Smooth muscle cell (in vitro differentiated cells): ENCODE measurements at regions not wholly inside any gene's neighbourhood (a gene's known extent, or its start where the extent isn't known, plus 50 kb on each side); places are given as distances from the start of the nearest gene placed in this dataset.
"Not testable (repeated sequence)": the region's sequence is repeated elsewhere in the genome, so short reads cannot be mapped to it uniquely, and the experiment has no call there.

ENCODE experiments used
- DNase-seq: peaks from one replicate; lab custom pipeline; 2025; ENCODE audit not compliant: unreplicated experiment; lab: John Stamatoyannopoulos, UW
- H2AFZ ChIP-seq: fragments of 200-600 bp; sonication (generic); 2 replicates; pipeline ENCODE4 v1.6.0; 2016; ENCODE audit warnings: antibody characterized with exemption, low read depth, mild to moderate bottlenecking
- H3F3A ChIP-seq: fragments of 200-600 bp; sonication (generic); 2 replicates; pipeline ENCODE4 v1.6.0; 2017; ENCODE audit warnings: antibody characterized with exemption, low read depth
- H3K27ac ChIP-seq: fragments of 200-600 bp; sonication (generic); 2 replicates; pipeline ENCODE4 v1.5.1; 2016; ENCODE audit warnings: low read depth, mild to moderate bottlenecking
- H3K27me3 ChIP-seq: fragments of 200-600 bp; sonication (generic); 2 replicates; pipeline ENCODE4 v1.6.1; 2016; ENCODE audit warnings: low read depth, mild to moderate bottlenecking
- H3K36me3 ChIP-seq: fragments of 200-600 bp; sonication (generic); 2 replicates; pipeline ENCODE4 v1.5.1; 2016; ENCODE audit warnings: low read depth
- H3K4me1 ChIP-seq: fragments of 200-600 bp; sonication (generic); 2 replicates; pipeline ENCODE4 v1.5.1; 2016; ENCODE audit warnings: low read depth
- H3K4me2 ChIP-seq: fragments of 200-600 bp; sonication (generic); 2 replicates; pipeline ENCODE4 v1.6.0; 2016; ENCODE audit warnings: mild to moderate bottlenecking
- H3K4me3 ChIP-seq: fragments of 200-600 bp; sonication (generic); 2 replicates; pipeline ENCODE4 v1.5.1; 2016; ENCODE audit warnings: mild to moderate bottlenecking
- H3K79me2 ChIP-seq: fragments of 200-600 bp; sonication (generic); 2 replicates; pipeline ENCODE4 v1.6.0; 2016; ENCODE audit warnings: low read depth, mild to moderate bottlenecking
- H3K9ac ChIP-seq: fragments of 200-600 bp; sonication (generic); 2 replicates; pipeline ENCODE4 v1.6.0; 2016; ENCODE audit warnings: low read depth
- H3K9me3 ChIP-seq: fragments of 200-600 bp; sonication (generic); replicated peaks from 2 replicates; pipeline ENCODE4 v1.5.1; 2016; ENCODE audit warnings: low read depth
- H4K20me1 ChIP-seq: fragments of 200-600 bp; sonication (generic); 2 replicates; pipeline ENCODE4 v1.6.0; 2016; ENCODE audit warnings: low read depth
- WGBS: methylation state at CpG from one replicate; pipeline ENCODE4 v1.1.7; 2016; ENCODE audit warnings: low lambda C conversion rate; 5-methylcytosine and 5-hydroxymethylcytosine counted together
- TF ChIP-seq, protein P1 (sequence below): fragments of 200-600 bp; sonication (generic); IDR thresholded peaks from 2 replicates; pipeline ENCODE4 v1.5.1; 2017; ENCODE audit warnings: borderline replicate concordance, mild to moderate bottlenecking, antibody characterized with exemption; ENCODE audit not compliant: insufficient read depth, poor library complexity, severe bottlenecking

DNA sequence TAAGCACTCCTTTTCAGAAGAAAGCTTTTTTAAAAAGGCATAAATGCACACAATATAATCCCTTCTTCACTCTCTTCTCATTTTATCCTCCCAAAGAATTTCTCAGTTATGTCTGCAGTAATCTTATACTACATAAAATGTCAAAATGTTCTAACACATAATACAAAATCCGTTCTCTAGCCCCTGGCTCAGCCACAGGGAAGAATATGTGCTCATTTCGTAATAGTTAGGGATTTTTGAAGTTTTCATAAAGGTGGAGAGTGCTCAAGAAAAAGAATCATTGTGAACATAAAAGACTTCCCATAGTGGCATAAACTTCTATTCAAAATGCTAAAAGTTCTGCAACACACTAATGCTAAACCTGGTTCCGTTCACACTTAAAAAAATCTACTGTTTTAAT, 1410.7 kb upstream of the C9orf72 start:
- 93% methylated on average over 3 of the region's 3 CpGs for WGBS
- no peaks in the 10 kb centered on the region for H4K20me1 ChIP-seq
- H3K9ac ChIP-seq: no peak overlapping the region
- H2AFZ ChIP-seq: no peak overlapping the region
- H3K4me2 ChIP-seq: no peak overlapping the region
- no peaks in the 10 kb centered on the region for H3K9me3 ChIP-seq
- DNase-seq: no peak
- TF ChIP-seq, protein P1, sequence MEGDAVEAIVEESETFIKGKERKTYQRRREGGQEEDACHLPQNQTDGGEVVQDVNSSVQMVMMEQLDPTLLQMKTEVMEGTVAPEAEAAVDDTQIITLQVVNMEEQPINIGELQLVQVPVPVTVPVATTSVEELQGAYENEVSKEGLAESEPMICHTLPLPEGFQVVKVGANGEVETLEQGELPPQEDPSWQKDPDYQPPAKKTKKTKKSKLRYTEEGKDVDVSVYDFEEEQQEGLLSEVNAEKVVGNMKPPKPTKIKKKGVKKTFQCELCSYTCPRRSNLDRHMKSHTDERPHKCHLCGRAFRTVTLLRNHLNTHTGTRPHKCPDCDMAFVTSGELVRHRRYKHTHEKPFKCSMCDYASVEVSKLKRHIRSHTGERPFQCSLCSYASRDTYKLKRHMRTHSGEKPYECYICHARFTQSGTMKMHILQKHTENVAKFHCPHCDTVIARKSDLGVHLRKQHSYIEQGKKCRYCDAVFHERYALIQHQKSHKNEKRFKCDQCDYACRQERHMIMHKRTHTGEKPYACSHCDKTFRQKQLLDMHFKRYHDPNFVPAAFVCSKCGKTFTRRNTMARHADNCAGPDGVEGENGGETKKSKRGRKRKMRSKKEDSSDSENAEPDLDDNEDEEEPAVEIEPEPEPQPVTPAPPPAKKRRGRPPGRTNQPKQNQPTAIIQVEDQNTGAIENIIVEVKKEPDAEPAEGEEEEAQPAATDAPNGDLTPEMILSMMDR: no peak
- no peaks in the 10 kb centered on the region for H3F3A ChIP-seq
- H3K27me3 ChIP-seq: no peaks in the 10 kb centered on the region
- H3K4me3 ChIP-seq: no peak overlapping the region
- no peaks in the 10 kb centered on the region for H3K4me1 ChIP-seq
- no peaks in the 10 kb centered on the region for H3K36me3 ChIP-seq
- no peaks in the 10 kb centered on the region for H3K79me2 ChIP-seq
- H3K27ac ChIP-seq: no peak overlapping the region

DNA sequence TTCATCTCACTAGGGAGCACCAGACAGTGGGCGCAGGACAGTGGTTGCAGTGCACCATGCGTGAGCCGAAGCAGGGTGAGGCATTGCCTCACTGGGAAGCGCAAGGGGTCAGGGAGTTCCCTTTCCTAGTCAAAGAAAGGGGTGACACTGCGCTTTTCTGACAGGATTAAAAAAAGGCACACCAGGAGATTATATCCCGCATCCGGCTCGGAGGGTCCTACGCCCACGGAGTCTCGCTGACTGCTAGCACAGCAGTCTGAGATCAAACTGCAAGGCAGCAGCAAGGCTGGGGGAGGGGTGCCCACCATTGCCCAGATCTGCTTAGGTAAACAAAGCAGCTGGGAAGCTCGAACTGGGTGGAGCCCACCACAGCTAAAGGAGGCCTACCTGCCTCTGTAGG, 1416.7 kb upstream of the C9orf72 start:
- H3F3A ChIP-seq, H3K79me2 ChIP-seq, H3K27ac ChIP-seq, H3K9me3 ChIP-seq, H3K4me3 ChIP-seq, H4K20me1 ChIP-seq, H3K36me3 ChIP-seq, DNase-seq, H3K27me3 ChIP-seq, H3K4me1 ChIP-seq, H3K9ac ChIP-seq, H3K4me2 ChIP-seq, H2AFZ ChIP-seq: not testable (repeated sequence)
- 93% methylated on average over 12 of the region's 12 CpGs for WGBS

DNA sequence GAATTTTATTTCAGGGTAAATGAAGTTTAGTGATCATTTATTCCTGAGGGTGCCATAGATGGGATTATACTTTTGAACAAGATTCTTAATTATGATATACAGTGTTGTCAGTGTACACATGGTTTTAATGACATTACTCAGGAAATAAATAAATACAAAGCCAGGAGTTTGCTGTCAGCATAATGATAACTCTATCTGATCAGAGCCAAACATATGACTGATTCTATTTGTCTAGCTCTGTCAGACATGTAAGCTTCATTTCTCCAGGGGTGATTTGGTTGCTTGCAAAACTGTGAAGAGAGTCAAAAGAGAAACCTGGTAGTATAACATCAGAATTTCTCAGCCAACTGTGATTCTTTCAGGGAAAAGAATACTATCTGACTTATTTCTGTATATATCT, 1425.8 kb upstream of the C9orf72 start:
- Histone ChIP-seq H3K27ac (peak overlapping the region; percentile 59), H4K20me1 (no peaks in the 10 kb centered on the region), H3F3A (no peaks in the 10 kb centered on the region), H3K79me2 (peaks cover 4% of the 10 kb centered on the region), H3K4me3 (no peak overlapping the region), H2AFZ (no peak overlapping the region), H3K27me3 (no peaks in the 10 kb centered on the region), H3K4me2 (peak overlapping the region; percentile 57), H3K9ac (no peak overlapping the region), H3K36me3 (no peaks in the 10 kb centered on the region), H3K9me3 (no peaks in the 10 kb centered on the region), H3K4me1 (no peaks in the 10 kb centered on the region)
- TF ChIP-seq, protein P1: no peak
- DNase-seq: no peak

DNA sequence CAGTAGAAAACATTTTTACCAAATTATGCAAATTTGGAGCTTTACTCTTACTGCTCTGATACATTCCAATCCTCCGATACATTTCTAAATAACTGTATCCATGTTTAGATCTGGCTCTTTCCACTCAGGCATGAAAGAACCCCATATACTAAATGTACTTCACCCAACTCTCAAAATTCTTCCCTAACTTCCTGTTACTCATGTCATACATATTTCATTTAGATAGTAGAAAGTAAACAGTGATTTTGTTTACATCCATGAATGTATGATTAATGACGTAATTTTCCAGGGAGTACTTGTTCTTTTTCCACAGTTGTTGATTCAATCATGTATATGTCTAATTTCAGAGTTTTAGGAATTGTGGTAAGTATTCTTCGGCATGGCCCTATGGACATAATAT, 1426.5 kb upstream of the C9orf72 start:
- DNase-seq: no peak
- Histone ChIP-seq H3K27me3 (no peaks in the 10 kb centered on the region), H3K4me2 (peak overlapping the region; percentile 57), H3K4me1 (no peaks in the 10 kb centered on the region), H3F3A (no peaks in the 10 kb centered on the region), H3K79me2 (peaks cover 6% of the 10 kb centered on the region), H3K9ac (peak overlapping the region; percentile 14), H3K36me3 (no peaks in the 10 kb centered on the region), H2AFZ (no peak overlapping the region), H4K20me1 (no peaks in the 10 kb centered on the region), H3K4me3 (no peak overlapping the region), H3K9me3 (no peaks in the 10 kb centered on the region), H3K27ac (peak overlapping the region; percentile 59)
- TF ChIP-seq, protein P1: no peak
- 62% methylated on average over 3 of the region's 3 CpGs for WGBS
